CD14-positive monocyte (primary cell): ENCODE measurements at regions not wholly inside any gene's neighbourhood (a gene's known extent, or its start where the extent isn't known, plus 50 kb on each side); places are given as distances from the start of the nearest gene placed in this dataset.

ENCODE experiments used
- DNase-seq, 3 donors: peaks; one replicate each; pipeline ENCODE4 v3.0.0-alpha.2; 2011 to 2022
- H2AFZ ChIP-seq: 2 replicates; pipeline ENCODE4 v1.6.0; 2012; ENCODE audit warnings: mild to moderate bottlenecking, low read depth, low read length, inconsistent platforms; ENCODE audit not compliant: insufficient read depth, poor library complexity, severe bottlenecking
- H3K27ac ChIP-seq, 2 donors: 1 replicate in 1 of 2; 2 replicates in 1 of 2; pipeline ENCODE4 v1.5.1; 2012 to 2013; ENCODE audit warnings: low read length in 2 of 2, control low read depth in 1 of 2, inconsistent platforms in 1 of 2, low read depth in 1 of 2, mild to moderate bottlenecking in 1 of 2
- H3K27me3 ChIP-seq, 2 donors: one replicate each; pipeline versions ENCODE4 v1.6.0 to v1.6.1; 2011 to 2013; ENCODE audit warnings: low read length in 2 of 2; ENCODE audit not compliant: control insufficient read depth in 2 of 2, insufficient read depth in 2 of 2
- H3K36me3 ChIP-seq, 2 donors: replicated peaks in 1 of 2; 1 replicate in 1 of 2; 2 replicates in 1 of 2; pipeline versions ENCODE4 v1.5.1 to v1.6.1; 2012 to 2013; ENCODE audit warnings: low read length in 2 of 2, control low read depth in 1 of 2, inconsistent platforms in 1 of 2, mild to moderate bottlenecking in 1 of 2; ENCODE audit not compliant: insufficient read depth in 2 of 2, control insufficient read depth in 1 of 2
- H3K4me1 ChIP-seq, 2 donors: 1 replicate in 1 of 2; 2 replicates in 1 of 2; pipeline versions ENCODE4 v1.5.1 to v1.6.1; 2012 to 2013; ENCODE audit warnings: low read length in 2 of 2, control low read depth in 1 of 2, inconsistent platforms in 1 of 2, mild to moderate bottlenecking in 1 of 2, moderate library complexity in 1 of 2; ENCODE audit not compliant: insufficient read depth in 2 of 2, control insufficient read depth in 1 of 2
- H3K4me2 ChIP-seq: replicated peaks from 2 replicates; pipeline ENCODE3; 2012; ENCODE audit warnings: low read length, moderate library complexity, mild to moderate bottlenecking; ENCODE audit not compliant: poor library complexity, severe bottlenecking; ENCODE audit errors: extremely low read depth
- H3K4me3 ChIP-seq, 3 experiments: fragments of 200-600 bp in 1 of 3; sonication (generic) in 1 of 3; replicated peaks in 1 of 3; 1 replicate in 2 of 3; 2 replicates in 1 of 3; pipeline ENCODE4 v1.5.1; 2011 to 2013; ENCODE audit warnings: low read length in 3 of 3, mild to moderate bottlenecking in 3 of 3, control low read depth in 2 of 3, low read depth in 2 of 3, inconsistent platforms in 1 of 3, moderate library complexity in 1 of 3
- H3K79me2 ChIP-seq: 2 replicates; pipeline ENCODE4 v1.6.0; 2012; ENCODE audit warnings: mild to moderate bottlenecking, control low read depth, inconsistent platforms, low read length, moderate library complexity; ENCODE audit not compliant: insufficient read depth
- H3K9ac ChIP-seq: 2 replicates; pipeline ENCODE4 v1.6.0; 2017; ENCODE audit warnings: low read length, mild to moderate bottlenecking; ENCODE audit not compliant: insufficient read depth, poor library complexity, severe bottlenecking
- H3K9me3 ChIP-seq, 2 donors: replicated peaks in 1 of 2; 1 replicate in 1 of 2; 2 replicates in 1 of 2; pipeline versions ENCODE4 v1.5.1 to v1.6.1; 2012 to 2013; ENCODE audit warnings: low read length in 2 of 2, control low read depth in 1 of 2; ENCODE audit not compliant: control insufficient read depth in 1 of 2, insufficient read depth in 1 of 2
- H4K20me1 ChIP-seq: 2 replicates; pipeline ENCODE4 v1.6.0; 2012; ENCODE audit warnings: mild to moderate bottlenecking, low read length, control low read depth, moderate library complexity; ENCODE audit not compliant: insufficient read depth
- H3K27ac Mint-ChIP-seq, 7 donors: one replicate each; pipeline ENCODE4 v1.8.0; 2020; ENCODE audit warnings: mild to moderate bottlenecking in 7 of 7, mixed read lengths in 7 of 7, moderate library complexity in 6 of 7, inconsistent platforms in 2 of 7
- H3K27me3 Mint-ChIP-seq, 3 donors: one replicate each; pipeline ENCODE4 v1.8.0; 2021 to 2022; ENCODE audit warnings: low read depth in 3 of 3, mild to moderate bottlenecking in 3 of 3, mixed read lengths in 3 of 3, moderate library complexity in 3 of 3, inconsistent platforms in 1 of 3
- H3K36me3 Mint-ChIP-seq, 2 donors: one replicate each; pipeline ENCODE4 v1.8.0; 2020; ENCODE audit warnings: mixed read lengths in 2 of 2, inconsistent platforms in 1 of 2, mild to moderate bottlenecking in 1 of 2
- H3K4me1 Mint-ChIP-seq: one replicate; pipeline ENCODE4 v1.8.0; 2020; ENCODE audit warnings: mild to moderate bottlenecking, mixed read lengths
- H3K4me3 Mint-ChIP-seq, 2 donors: one replicate each; pipeline ENCODE4 v1.8.0; 2020; ENCODE audit warnings: mild to moderate bottlenecking in 2 of 2, mixed read lengths in 2 of 2, moderate library complexity in 1 of 2
- H3K9me3 Mint-ChIP-seq, 7 donors: one replicate each; pipeline ENCODE4 v1.8.0; 2020 to 2022; ENCODE audit warnings: mixed read lengths in 7 of 7, mild to moderate bottlenecking in 6 of 7, moderate library complexity in 6 of 7, inconsistent platforms in 2 of 7
- CTCF ChIP-seq: fragments of 200-600 bp; IDR thresholded peaks from one replicate; pipeline ENCODE4 v1.8.0; 2022; ENCODE audit warnings: antibody characterized with exemption, mild to moderate bottlenecking
- WGBS: methylation state at CpG from one replicate; pipeline ENCODE4 v1.1.5; 2013; ENCODE audit warnings: missing lambda C conversion rate; ENCODE audit not compliant: insufficient coverage; 5-methylcytosine and 5-hydroxymethylcytosine counted together
- intact Hi-C, 2 donors: fragments of 100-400 bp; cut with micrococcal nuclease; formaldehyde crosslinking; loops; one replicate each; pipeline versions ENCODE4 v1.15.0 to v1.15.1; 2023

DNA sequence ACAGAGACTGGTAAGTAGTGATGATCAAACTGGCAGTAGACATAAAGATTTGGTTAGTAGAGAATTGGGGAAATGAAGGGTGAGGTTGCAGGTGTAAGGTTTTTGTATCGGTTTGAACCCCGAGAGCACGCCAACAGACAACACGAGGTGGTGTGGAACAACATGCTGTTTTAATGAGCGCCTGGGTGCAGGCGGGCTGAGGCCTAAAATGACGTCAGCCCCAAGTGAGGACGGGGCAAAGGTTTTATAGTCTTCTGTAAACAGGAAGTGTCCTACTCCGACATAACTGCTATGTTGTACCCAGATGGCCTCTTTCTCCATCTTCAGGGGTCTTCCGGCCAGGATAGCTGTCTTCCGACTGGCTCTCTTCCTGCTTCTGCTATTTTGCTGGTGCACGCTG is 178.8 kb downstream of the HHIPL2 start:
- H3K79me2 ChIP-seq, result no peaks in the 10 kb centered on the region
- WGBS, result 99% methylated on average over 11 of the region's 12 CpGs
- no peaks in the 10 kb centered on the region for H3K4me1 Mint-ChIP-seq
- peak overlapping the region in 1 of 7 donors; percentile 25 for H3K27ac Mint-ChIP-seq
- no peaks in the 10 kb centered on the region for H3K36me3 Mint-ChIP-seq
- no peak overlapping the region for H3K4me3 Mint-ChIP-seq
- H2AFZ ChIP-seq, result no peak overlapping the region
- DNase-seq, result no peak
- H3K9ac ChIP-seq, result no peak overlapping the region
- peaks cover 0 to 4% (median 2%) of the 10 kb centered on the region in 3 donors for H3K27me3 Mint-ChIP-seq
- H3K27me3 ChIP-seq, result no peaks in the 10 kb centered on the region
- H3K9me3 ChIP-seq, result peaks cover 0 to 3% of the 10 kb centered on the region in 2 donors
- H3K9me3 Mint-ChIP-seq, result peaks cover 2 to 10% (median 3%) of the 10 kb centered on the region in 7 donors
- H3K4me2 ChIP-seq, result no peak overlapping the region
- TF ChIP-seq CTCF, result no peak
- intact Hi-C loops, result no loop called here
- no peaks in the 10 kb centered on the region for H3K4me1 ChIP-seq
- H3K4me3 ChIP-seq, result no peak overlapping the region
- no peaks in the 10 kb centered on the region for H4K20me1 ChIP-seq
- no peaks in the 10 kb centered on the region for H3K36me3 ChIP-seq
- no peak overlapping the region for H3K27ac ChIP-seq

DNA sequence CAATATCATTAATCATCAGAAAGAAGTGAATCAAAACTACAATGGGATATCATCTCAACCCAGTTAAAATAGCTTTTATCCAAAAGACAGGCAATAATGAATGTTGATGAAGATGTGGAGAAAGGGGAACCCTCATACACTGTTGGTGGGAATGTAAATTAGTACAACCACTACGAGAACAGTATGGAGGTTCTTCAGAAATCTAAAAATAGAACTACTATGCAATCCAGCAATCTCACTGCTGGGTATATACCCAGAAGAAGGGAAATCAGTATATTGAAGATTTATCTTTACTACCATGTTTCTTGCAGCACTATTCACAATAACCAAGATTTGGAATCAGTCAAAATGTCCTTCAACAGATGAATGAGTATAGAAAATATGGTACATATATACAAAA is 189.8 kb downstream of the HHIPL2 start:
- Mint-ChIP-seq H3K27me3 (no peaks in the 10 kb centered on the region), H3K36me3 (no peaks in the 10 kb centered on the region)

More for the DNA sequence above, 189.8 kb downstream of the HHIPL2 start:
- Mint-ChIP-seq H3K27ac (no peak overlapping the region), H3K4me1 (no peaks in the 10 kb centered on the region), H3K9me3 (peaks cover 2 to 9% (median 4%) of the 10 kb centered on the region in 7 donors), H3K4me3 (no peak overlapping the region)
- Histone ChIP-seq H3K9me3 (peaks cover 3% of the 10 kb centered on the region in 2 donors), H3K79me2 (no peaks in the 10 kb centered on the region), H3K36me3 (no peaks in the 10 kb centered on the region), H3K27ac (no peak overlapping the region), H2AFZ (no peak overlapping the region), H3K4me3 (no peak overlapping the region), H3K9ac (no peak overlapping the region), H3K4me1 (no peaks in the 10 kb centered on the region), H4K20me1 (no peaks in the 10 kb centered on the region), H3K4me2 (no peak overlapping the region), H3K27me3 (no peaks in the 10 kb centered on the region)
- TF ChIP-seq CTCF, result no peak
- whole genome bisulfite sequencing, result no CpG with 5 or more reads among the region's 1 CpG
- intact Hi-C loops, result no loop called here
- DNase-seq, result no peak
